Bronchial epithelial cell (primary cell): ENCODE measurements at regions not wholly inside any gene's neighbourhood (a gene's known extent, or its start where the extent isn't known, plus 50 kb on each side); places are given as distances from the start of the nearest gene placed in this dataset.
"Not testable (repeated sequence)": the region's sequence is repeated elsewhere in the genome, so short reads cannot be mapped to it uniquely, and the experiment has no call there.

Source experiments
- DNase-seq: peaks from one replicate; pipeline ENCODE4 v3.0.0-alpha.2; 2010; ENCODE audit warnings: low read depth
- FAIRE-seq: peaks from 2 replicates; lab custom pipeline; 2011; peaks lifted over from hg19 to GRCh38; lab: Jason Lieb, UNC
- H3K27me3 ChIP-seq: 2 replicates; pipeline ENCODE4 v1.5.1; 2011; ENCODE audit warnings: low read length; ENCODE audit not compliant: control insufficient read depth, insufficient read depth
- H3K36me3 ChIP-seq: 2 replicates; pipeline ENCODE4 v1.5.1; 2011; ENCODE audit warnings: low read length; ENCODE audit not compliant: control insufficient read depth, insufficient read depth
- H3K4me3 ChIP-seq: 2 replicates; pipeline ENCODE4 v1.5.1; 2011; ENCODE audit warnings: mild to moderate bottlenecking, low read depth, low read length, control low read depth
- CTCF ChIP-seq: IDR thresholded peaks from 2 replicates; pipeline ENCODE4 v1.5.1; 2011; ENCODE audit warnings: mild to moderate bottlenecking, moderate library complexity, low read length, control low read depth, inconsistent platforms; ENCODE audit not compliant: insufficient read depth, severe bottlenecking

- no peak for FAIRE-seq
- H3K27me3 ChIP-seq = no peaks in the 10 kb centered on the region
- H3K4me3 ChIP-seq = no peak overlapping the region
- H3K36me3 ChIP-seq = no peaks in the 10 kb centered on the region
- no peak for DNase-seq
- TF ChIP-seq CTCF = no peak
Observed at GRCh38 chr4:59500103-59500502, 1700.0 kb upstream of the ADGRL3 start.

GRCh38 chr4:59503731-59504130 lies 1696.4 kb upstream of the ADGRL3 start:
- DNase-seq (no peak), FAIRE-seq (no peak)
- Histone ChIP-seq H3K36me3 (no peaks in the 10 kb centered on the region), H3K4me3 (no peak overlapping the region), H3K27me3 (no peaks in the 10 kb centered on the region)
- TF ChIP-seq CTCF = no peak

- FAIRE-seq, DNase-seq, H3K27me3 ChIP-seq, H3K36me3 ChIP-seq, H3K4me3 ChIP-seq: not testable (repeated sequence)
Observed at GRCh38 chr4:59511809-59512208, 1688.3 kb upstream of the ADGRL3 start.

- no peak for TF ChIP-seq CTCF
- H3K4me3 ChIP-seq = no peak overlapping the region
- FAIRE-seq = no peak
Observed at GRCh38 chr4:59517007-59517406, 1683.1 kb upstream of the ADGRL3 start.

GRCh38 chr4:59518005-59518823 lies 1681.9 kb upstream of the ADGRL3 start:
- H3K36me3 ChIP-seq = no peaks in the 10 kb centered on the region
- DNase-seq = no peak
- TF ChIP-seq CTCF = no peak

More at GRCh38 chr4:59517007-59517406, 1683.1 kb upstream of the ADGRL3 start:
- H3K27me3 ChIP-seq = no peaks in the 10 kb centered on the region
- no peak for DNase-seq
- H3K36me3 ChIP-seq = no peaks in the 10 kb centered on the region

GRCh38 chr4:59525885-59526284 lies 1674.2 kb upstream of the ADGRL3 start:
- H3K4me3 ChIP-seq = no peak overlapping the region
- no peak for TF ChIP-seq CTCF
- no peaks in the 10 kb centered on the region for H3K36me3 ChIP-seq
- DNase-seq (no peak), FAIRE-seq (no peak)
- no peaks in the 10 kb centered on the region for H3K27me3 ChIP-seq

More at GRCh38 chr4:59518005-59518823, 1681.9 kb upstream of the ADGRL3 start:
- no peak for FAIRE-seq
- H3K4me3 ChIP-seq = no peak overlapping the region
- H3K27me3 ChIP-seq = no peaks in the 10 kb centered on the region
